HG03139 (cell line): ENCODE measurements at regions not wholly inside any gene's neighbourhood (a gene's known extent, or its start where the extent isn't known, plus 50 kb on each side); places are given as distances from the start of the nearest gene placed in this dataset.
"Not testable (repeated sequence)": the region's sequence is repeated elsewhere in the genome, so short reads cannot be mapped to it uniquely, and the experiment has no call there.

Experiments
- ATAC-seq: cut with Tn5 transposase; IDR thresholded peaks from one replicate; pipeline ENCODE4 v1.9.1; 2021; ENCODE audit not compliant: unreplicated experiment

DNA sequence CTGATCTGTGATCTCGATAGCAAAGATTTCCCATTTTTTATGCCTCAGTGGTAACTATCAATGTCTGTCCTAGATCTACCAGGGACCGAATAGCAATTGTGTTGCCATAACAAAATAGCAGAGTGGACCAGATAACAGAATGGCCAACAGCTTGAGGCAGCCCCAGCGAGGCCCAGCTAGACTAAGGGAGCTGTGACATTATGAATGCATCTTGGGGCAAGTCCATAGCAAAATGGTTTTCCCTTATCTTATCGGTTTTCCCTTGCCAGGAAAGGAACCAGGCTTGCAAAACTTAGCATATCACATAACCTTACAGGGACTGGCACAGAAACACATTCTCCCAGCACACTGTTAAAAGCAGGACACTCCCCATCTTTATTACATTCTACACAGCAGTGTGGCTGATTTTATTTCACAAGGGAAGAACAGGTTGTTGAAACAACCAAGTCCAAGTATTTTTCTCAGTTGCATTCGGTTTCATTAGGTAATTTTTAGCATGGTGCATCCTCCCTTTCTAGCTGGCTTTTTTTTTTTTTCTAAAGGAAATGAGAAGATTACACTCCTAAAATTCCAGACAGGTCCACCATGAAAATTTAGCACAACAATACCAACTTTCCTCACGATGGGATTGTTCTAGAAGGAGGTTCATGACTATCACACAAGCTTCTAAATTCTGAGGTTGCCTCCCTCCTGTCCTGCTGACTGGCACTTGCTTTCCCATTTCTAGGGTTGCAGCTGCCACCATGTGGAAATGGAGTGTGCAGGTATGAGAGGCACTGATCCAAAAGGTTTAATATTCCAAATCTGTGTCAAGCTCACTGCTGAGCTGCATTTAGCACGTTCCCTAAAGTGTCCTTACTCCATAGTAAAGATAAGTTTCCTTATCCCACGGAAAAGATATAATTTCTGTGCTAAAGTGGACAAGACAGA lies 97.0 kb upstream of the SLC35G4 start:
- no peak for ATAC-seq

- peak; percentile 75 for ATAC-seq
Measured at GRCh38 chr18:11511434-11512095, 97.8 kb upstream of the SLC35G4 start.

DNA sequence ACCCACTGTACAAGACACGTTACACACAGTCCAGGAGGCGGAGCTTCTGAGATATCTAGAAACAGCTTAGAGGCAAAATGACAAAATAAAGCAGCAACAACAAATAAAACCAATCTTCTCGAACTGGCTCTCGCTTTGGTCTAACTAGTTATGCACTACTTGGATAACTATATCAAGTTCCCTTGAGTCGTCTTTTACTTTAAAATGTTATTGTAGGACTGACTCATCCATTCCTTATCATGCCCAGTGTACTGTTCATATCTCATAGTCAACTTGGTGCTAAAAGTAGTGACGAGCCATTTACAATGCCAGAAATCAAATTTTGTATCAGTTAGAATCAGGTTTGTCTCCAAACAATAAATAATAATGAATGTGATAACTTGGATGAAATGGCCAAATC lies 102.5 kb upstream of the SLC35G4 start:
- no peak for ATAC-seq

DNA sequence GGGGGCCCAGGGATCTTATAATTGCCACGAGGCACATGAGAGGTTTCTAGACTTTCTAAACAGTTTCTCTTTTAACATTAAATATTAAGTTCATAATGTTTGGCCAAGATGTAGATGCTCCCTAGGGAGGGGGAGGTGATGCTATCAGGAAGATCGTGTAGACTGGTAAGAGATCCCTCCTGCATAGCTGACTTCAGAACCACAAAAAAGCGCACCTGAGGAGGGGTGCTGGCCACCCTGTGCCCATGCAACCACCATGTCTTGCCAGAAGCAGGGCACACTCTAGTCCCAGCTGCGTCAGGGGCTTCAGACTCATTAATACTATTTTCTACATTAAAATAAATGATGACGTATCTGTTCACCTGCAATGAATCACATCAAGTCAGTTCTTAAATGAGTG lies 103.4 kb upstream of the SLC35G4 start:
- ATAC-seq = no peak

GRCh38 chr18:11504962-11505361 lies 104.4 kb upstream of the SLC35G4 start:
- ATAC-seq = no peak

- ATAC-seq = no peak
Measured at GRCh38 chr18:11502368-11502767, 107.0 kb upstream of the SLC35G4 start.

GRCh38 chr18:11501352-11501751 lies 108.0 kb upstream of the SLC35G4 start:
- ATAC-seq = no peak

GRCh38 chr18:11500153-11501122 lies 109.0 kb upstream of the SLC35G4 start:
- no peak for ATAC-seq

- ATAC-seq = no peak
Measured at GRCh38 chr18:11498821-11499220, 110.6 kb upstream of the SLC35G4 start.

DNA sequence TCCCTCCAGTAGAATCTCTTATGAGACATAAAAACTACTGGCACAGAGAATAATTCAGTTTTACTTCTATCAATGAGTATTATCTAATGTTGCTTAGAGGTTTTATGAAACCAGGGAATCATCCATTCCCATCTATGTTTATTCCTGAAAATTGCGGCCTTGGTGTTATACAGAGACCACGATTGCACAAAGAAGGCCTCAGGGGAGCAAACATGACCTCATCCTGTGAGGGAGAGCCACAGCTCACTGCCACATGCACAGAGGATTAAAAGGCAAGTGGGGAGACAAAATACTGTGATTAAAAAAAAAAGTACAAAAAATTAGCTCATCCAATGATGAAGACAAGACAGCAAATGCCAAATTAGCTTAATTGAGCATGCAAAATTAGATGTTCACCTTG lies 111.8 kb upstream of the SLC35G4 start:
- ATAC-seq = no peak

DNA sequence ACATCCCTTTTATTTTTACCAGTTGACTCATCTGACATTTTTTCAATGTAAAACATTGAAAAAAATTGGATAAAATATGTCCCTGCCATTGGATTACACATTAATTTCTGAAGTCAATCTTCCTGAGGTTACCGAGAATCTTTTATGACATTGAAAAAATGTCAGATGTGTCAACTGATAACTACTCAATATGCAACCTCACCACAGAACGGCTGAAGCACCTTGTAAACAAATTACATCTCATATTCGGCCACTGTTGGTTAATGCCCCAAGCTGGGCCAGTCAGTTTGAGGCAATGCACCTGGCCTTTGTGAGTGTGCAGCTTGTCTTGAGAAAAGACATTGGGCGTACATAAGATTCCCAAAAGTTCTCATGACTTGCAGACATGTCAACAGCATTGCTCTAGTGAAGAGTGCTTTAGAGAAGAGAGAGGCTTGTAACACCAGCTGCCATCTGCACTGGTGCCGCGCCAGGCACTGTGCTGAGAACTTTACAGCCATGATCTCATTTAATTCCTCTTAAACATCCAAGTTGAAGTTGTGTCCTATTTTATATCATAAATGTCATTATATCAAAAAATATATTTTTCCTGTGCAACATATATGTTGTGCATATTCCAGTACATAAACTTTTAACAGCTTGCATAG lies 112.7 kb upstream of the SLC35G4 start:
- ATAC-seq = no peak

DNA sequence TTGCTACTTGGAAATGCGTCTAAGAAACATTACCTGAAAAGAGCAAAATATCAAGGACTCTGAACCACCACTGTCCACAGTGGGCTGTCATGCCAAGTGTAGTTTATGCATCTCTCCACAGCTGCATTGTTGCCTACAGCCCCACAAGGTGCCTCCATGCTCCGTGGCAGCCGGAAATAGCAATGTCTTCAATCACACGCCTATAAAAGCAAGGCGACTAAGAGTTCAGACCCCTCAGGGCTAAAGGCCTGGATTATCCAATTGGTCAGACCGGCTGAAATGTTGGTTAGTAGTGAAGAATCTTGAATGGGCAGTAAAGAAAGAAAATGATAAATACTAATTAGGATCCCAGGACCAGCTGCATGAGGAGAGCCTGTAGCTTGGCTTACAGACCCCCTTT lies 114.0 kb upstream of the SLC35G4 start:
- no peak for ATAC-seq

DNA sequence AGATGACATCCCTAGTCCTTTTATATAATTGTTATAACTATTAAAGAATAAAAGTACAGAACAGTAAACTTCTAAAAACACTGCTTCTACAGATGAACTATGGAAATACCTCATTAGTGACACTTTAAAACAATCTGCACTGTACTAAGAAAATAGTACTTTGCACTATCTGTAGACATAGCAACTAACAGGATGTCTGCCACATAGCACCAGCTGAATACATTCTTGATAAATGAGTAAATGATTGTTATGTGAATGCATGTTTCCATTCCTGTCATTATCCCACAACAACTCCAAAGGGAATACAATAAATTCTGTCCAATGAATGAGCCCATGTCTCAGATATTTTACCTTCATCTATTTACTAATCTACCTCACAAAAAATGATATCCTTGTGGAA lies 115.3 kb upstream of the SLC35G4 start:
- ATAC-seq = no peak

- ATAC-seq = no peak
Measured at GRCh38 chr18:11489266-11489899, 120.0 kb upstream of the SLC35G4 start.

- ATAC-seq = no peak
Measured at GRCh38 chr18:11488175-11488574, 121.2 kb upstream of the SLC35G4 start.

- no peak for ATAC-seq
Measured at GRCh38 chr18:11487390-11487789, 122.0 kb upstream of the SLC35G4 start.

GRCh38 chr18:11482271-11482670 lies 127.1 kb upstream of the SLC35G4 start:
- ATAC-seq = no peak

DNA sequence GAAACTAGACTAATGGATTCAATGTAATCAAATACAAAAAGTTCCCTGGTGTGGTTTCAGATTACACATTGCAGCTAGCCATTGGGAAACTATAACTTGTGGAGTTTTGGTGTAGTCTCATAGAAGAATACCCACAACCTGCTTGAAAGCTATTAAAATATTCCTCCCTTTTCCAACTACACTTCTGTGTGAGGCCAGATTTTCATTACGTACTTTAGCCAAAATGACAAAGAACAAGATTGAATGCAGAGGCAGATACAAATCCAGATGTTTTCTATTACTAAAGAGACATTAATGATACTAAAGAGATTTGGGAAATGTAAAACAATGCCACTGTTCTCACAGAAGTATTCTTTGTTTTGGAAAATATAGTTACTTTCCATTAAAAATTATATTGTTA lies 128.7 kb upstream of the SLC35G4 start:
- ATAC-seq = no peak

GRCh38 chr18:11479031-11479430 lies 130.4 kb upstream of the SLC35G4 start:
- ATAC-seq = not testable (repeated sequence)

DNA sequence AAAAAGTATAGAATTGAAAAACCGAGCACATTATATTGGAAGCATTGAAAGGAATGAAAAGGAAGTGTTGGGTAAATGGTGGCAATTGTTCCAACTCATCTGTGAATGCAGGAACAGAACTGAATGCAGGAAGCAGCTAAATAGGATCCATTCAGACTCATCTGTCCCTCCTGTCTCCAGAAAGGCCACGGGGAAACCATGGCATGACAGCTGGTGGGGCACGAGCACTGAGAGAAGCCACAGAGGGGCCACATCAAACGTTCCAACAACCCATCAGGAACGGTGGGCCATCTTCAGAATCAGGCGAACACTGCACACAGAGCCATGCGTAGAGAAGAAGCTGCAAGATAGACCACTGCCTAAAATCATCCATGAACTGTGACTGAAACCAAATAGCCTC lies 138.5 kb upstream of the SLC35G4 start:
- ATAC-seq = no peak
